Stimulated activated CD8-positive, alpha-beta memory T cell treated with anti-CD3 and anti-CD28 coated beads, Interleukin-12 subunit alpha, Interleukin-12 subunit beta, amount 100 ng/mL, for 24 hours (primary cell): ENCODE measurements at regions not wholly inside any gene's neighbourhood (a gene's known extent, or its start where the extent isn't known, plus 50 kb on each side); places are given as distances from the start of the nearest gene placed in this dataset.
A peak's percentile ranks its signal among the peaks of the same experiment; 100 is the strongest.

Experiments
- DNase-seq: peaks from one replicate; pipeline ENCODE4 v3.0.0-alpha.2; 2020; ENCODE audit errors: extremely low read depth

- no peak for DNase-seq
Measured at GRCh38 chr11:59302991-59303390, 55.7 kb upstream of the OR5AN1 start.

- no peak for DNase-seq
Measured at GRCh38 chr11:59295435-59295834, 63.3 kb upstream of the OR5AN1 start.

GRCh38 chr11:59292611-59293010 is 66.1 kb upstream of the OR5AN1 start:
- no peak for DNase-seq

GRCh38 chr11:59291228-59291627 is 67.5 kb upstream of the OR5AN1 start:
- DNase-seq: no peak

- DNase-seq: no peak
Measured at GRCh38 chr11:59289356-59290181, 69.1 kb upstream of the OR5AN1 start.

GRCh38 chr11:59285716-59286260 is 72.9 kb upstream of the OR5AN1 start:
- DNase-seq: no peak

GRCh38 chr11:59284773-59285129 is 72.0 kb upstream of the MPEG1 start:
- DNase-seq: no peak

GRCh38 chr11:59283825-59284772 is 71.4 kb upstream of the MPEG1 start:
- DNase-seq: peak; percentile 14

- DNase-seq: no peak
Measured at GRCh38 chr11:59283311-59283710, 70.6 kb upstream of the MPEG1 start.

- DNase-seq: no peak
Measured at GRCh38 chr11:59281177-59281576, 68.5 kb upstream of the MPEG1 start.

GRCh38 chr11:59273373-59273841 is 60.7 kb upstream of the MPEG1 start:
- DNase-seq: no peak

GRCh38 chr11:59272771-59273372 is 60.1 kb upstream of the MPEG1 start:
- no peak for DNase-seq

- no peak for DNase-seq
Measured at GRCh38 chr11:59271811-59272327, 59.1 kb upstream of the MPEG1 start.

GRCh38 chr11:59271247-59271755 is 58.6 kb upstream of the MPEG1 start:
- no peak for DNase-seq

- no peak for DNase-seq
Measured at GRCh38 chr11:59267736-59268475, 55.2 kb upstream of the MPEG1 start.

GRCh38 chr11:59267196-59267595 is 54.5 kb upstream of the MPEG1 start:
- no peak for DNase-seq

- no peak for DNase-seq
Measured at GRCh38 chr11:59266491-59266890, 53.8 kb upstream of the MPEG1 start.

- no peak for DNase-seq
Measured at GRCh38 chr11:59265735-59266134, 53.0 kb upstream of the MPEG1 start.

GRCh38 chr11:59264736-59265135 is 52.0 kb upstream of the MPEG1 start:
- no peak for DNase-seq

GRCh38 chr11:59263225-59263894 is 50.6 kb upstream of the MPEG1 start:
- no peak for DNase-seq
